Uterus (tissue), 2 donors: ENCODE measurements at regions not wholly inside any gene's neighbourhood (a gene's known extent, or its start where the extent isn't known, plus 50 kb on each side); places are given as distances from the start of the nearest gene placed in this dataset.

Experiments
- POLR2A ChIP-seq, 2 donors: fragments of 450-650 bp; IDR thresholded peaks; one replicate each; pipeline ENCODE4 v1.6.1; 2016; ENCODE audit warnings: antibody characterized with exemption in 2 of 2, mild to moderate bottlenecking in 1 of 2, moderate library complexity in 1 of 2
- TF ChIP-seq, protein P1 (sequence below), 4 experiments: fragments of 200-600 bp in 2 of 4; fragments of 450-650 bp in 2 of 4; sonication (generic) in 2 of 4; IDR thresholded peaks; one replicate each; pipeline ENCODE4 v1.5.1; 2016 to 2019; ENCODE audit warnings: antibody characterized with exemption in 4 of 4, mild to moderate bottlenecking in 2 of 4, moderate library complexity in 1 of 4

- TF ChIP-seq, protein P1, sequence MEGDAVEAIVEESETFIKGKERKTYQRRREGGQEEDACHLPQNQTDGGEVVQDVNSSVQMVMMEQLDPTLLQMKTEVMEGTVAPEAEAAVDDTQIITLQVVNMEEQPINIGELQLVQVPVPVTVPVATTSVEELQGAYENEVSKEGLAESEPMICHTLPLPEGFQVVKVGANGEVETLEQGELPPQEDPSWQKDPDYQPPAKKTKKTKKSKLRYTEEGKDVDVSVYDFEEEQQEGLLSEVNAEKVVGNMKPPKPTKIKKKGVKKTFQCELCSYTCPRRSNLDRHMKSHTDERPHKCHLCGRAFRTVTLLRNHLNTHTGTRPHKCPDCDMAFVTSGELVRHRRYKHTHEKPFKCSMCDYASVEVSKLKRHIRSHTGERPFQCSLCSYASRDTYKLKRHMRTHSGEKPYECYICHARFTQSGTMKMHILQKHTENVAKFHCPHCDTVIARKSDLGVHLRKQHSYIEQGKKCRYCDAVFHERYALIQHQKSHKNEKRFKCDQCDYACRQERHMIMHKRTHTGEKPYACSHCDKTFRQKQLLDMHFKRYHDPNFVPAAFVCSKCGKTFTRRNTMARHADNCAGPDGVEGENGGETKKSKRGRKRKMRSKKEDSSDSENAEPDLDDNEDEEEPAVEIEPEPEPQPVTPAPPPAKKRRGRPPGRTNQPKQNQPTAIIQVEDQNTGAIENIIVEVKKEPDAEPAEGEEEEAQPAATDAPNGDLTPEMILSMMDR (IDR thresholded peaks at IDR 0.05) = no peak
- TF ChIP-seq POLR2A (IDR thresholded peaks at IDR 0.05) = no peak
Observed at GRCh38 chr4:124803026-124803425, 90.5 kb upstream of the ANKRD50 start.
